LoVo (cell line): ENCODE measurements at regions not wholly inside any gene's neighbourhood (a gene's known extent, or its start where the extent isn't known, plus 50 kb on each side); places are given as distances from the start of the nearest gene placed in this dataset.
A peak's percentile ranks its signal among the peaks of the same experiment; 100 is the strongest.
"Not testable (repeated sequence)": the region's sequence is repeated elsewhere in the genome, so short reads cannot be mapped to it uniquely, and the experiment has no call there.

Experiments
- DNase-seq: peaks from one replicate; pipeline ENCODE4 v3.0.0-alpha.2; 2016; ENCODE audit warnings: low spot score

GRCh38 chr12:28023156-28023887 is 50.8 kb upstream of the PTHLH start:
- peak; percentile 28 for DNase-seq

GRCh38 chr12:28024231-28024995 is 51.9 kb upstream of the PTHLH start:
- no peak for DNase-seq

GRCh38 chr12:28025821-28026505 is 53.4 kb upstream of the PTHLH start:
- no peak for DNase-seq

- no peak for DNase-seq
These were observed 54.2 kb upstream of the PTHLH start for GRCh38 chr12:28026701-28027100.

- DNase-seq = no peak
These were observed 54.8 kb upstream of the PTHLH start for GRCh38 chr12:28027328-28027727.

- DNase-seq = no peak
These were observed 55.6 kb upstream of the PTHLH start for GRCh38 chr12:28027947-28028724.

- no peak for DNase-seq
These were observed 60.4 kb upstream of the PTHLH start for GRCh38 chr12:28032811-28033537.

GRCh38 chr12:28033538-28033915 is 61.0 kb upstream of the PTHLH start:
- DNase-seq = no peak

- no peak for DNase-seq
These were observed 61.7 kb upstream of the PTHLH start for GRCh38 chr12:28034271-28034670.

- DNase-seq = peak; percentile 29
These were observed 63.0 kb upstream of the PTHLH start for GRCh38 chr12:28035500-28035899.

- no peak for DNase-seq
These were observed 64.4 kb upstream of the PTHLH start for GRCh38 chr12:28036940-28037339.

GRCh38 chr12:28040246-28040645 is 67.7 kb upstream of the PTHLH start:
- no peak for DNase-seq

GRCh38 chr12:28046600-28046999 is 74.1 kb upstream of the PTHLH start:
- DNase-seq = not testable (repeated sequence)

GRCh38 chr12:28050606-28051005 is 78.1 kb upstream of the PTHLH start:
- DNase-seq = no peak

GRCh38 chr12:28051516-28052354 is 79.2 kb upstream of the PTHLH start:
- DNase-seq = no peak

- DNase-seq = no peak
These were observed 81.0 kb upstream of the PTHLH start for GRCh38 chr12:28053564-28053963.

GRCh38 chr12:28054583-28054982 is 82.0 kb upstream of the PTHLH start:
- no peak for DNase-seq

- DNase-seq = no peak
These were observed 85.5 kb upstream of the PTHLH start for GRCh38 chr12:28057856-28058615.

- no peak for DNase-seq
These were observed 86.7 kb upstream of the PTHLH start for GRCh38 chr12:28059220-28059619.

- no peak for DNase-seq
These were observed 87.1 kb upstream of the PTHLH start for GRCh38 chr12:28059668-28060067.
